Posterior vena cava (tissue), 2 donors: ENCODE measurements at regions not wholly inside any gene's neighbourhood (a gene's known extent, or its start where the extent isn't known, plus 50 kb on each side); places are given as distances from the start of the nearest gene placed in this dataset.

Experiments used
- DNase-seq: peaks from one replicate; pipeline ENCODE4 v3.0.0-alpha.2; 2020; ENCODE audit warnings: low spot score
- intact Hi-C, 2 donors: fragments of 100-400 bp; cut with DNase I; formaldehyde crosslinking; loops; one replicate each; pipeline versions ENCODE4 v1.14.1 to v1.14.2; 2022 to 2023
- donor health status: DM: yes; HTN: yes; CAD: no.
- donor health status: DM: yes; HTN: yes; CAD: no.

GRCh38 chr16:86191663-86192062 is 292.7 kb downstream of the IRF8 start:
- no peak for DNase-seq
- intact Hi-C loops: no loop called here

- intact Hi-C loops: no loop called here
- DNase-seq: no peak
Observed at GRCh38 chr16:86193528-86194193, 294.7 kb downstream of the IRF8 start.

GRCh38 chr16:86195863-86196630 is 297.1 kb downstream of the IRF8 start:
- intact Hi-C loops: no loop called here
- no peak for DNase-seq

- no peak for DNase-seq
- intact Hi-C loops: no loop called here
Observed at GRCh38 chr16:86196687-86197391, 297.9 kb downstream of the IRF8 start.

GRCh38 chr16:86198206-86199118 is 299.5 kb downstream of the IRF8 start:
- no peak for DNase-seq
- intact Hi-C loops: no loop called here

GRCh38 chr16:86199182-86199581 is 300.2 kb downstream of the IRF8 start:
- intact Hi-C loops: no loop called here
- DNase-seq: no peak

- intact Hi-C loops: no loop called here
- DNase-seq: no peak
Observed at GRCh38 chr16:86199871-86200695, 301.1 kb downstream of the IRF8 start.

- intact Hi-C loops: no loop called here
- DNase-seq: no peak
Observed at GRCh38 chr16:86200722-86201121, 301.8 kb downstream of the IRF8 start.

- intact Hi-C loops: no loop called here
- DNase-seq: no peak
Observed at GRCh38 chr16:86201746-86202145, 302.8 kb downstream of the IRF8 start.

- no peak for DNase-seq
- intact Hi-C loops: no loop called here
Observed at GRCh38 chr16:86202267-86202666, 303.3 kb downstream of the IRF8 start.

- no peak for DNase-seq
- intact Hi-C loops: no loop called here
Observed at GRCh38 chr16:86202760-86203426, 303.9 kb downstream of the IRF8 start.

- no peak for DNase-seq
- intact Hi-C loops: no loop called here
Observed at GRCh38 chr16:86203557-86204275, 304.8 kb downstream of the IRF8 start.

- no peak for DNase-seq
- intact Hi-C loops: no loop called here
Observed at GRCh38 chr16:86205521-86206245, 304.6 kb upstream of the FOXF1 start.

GRCh38 chr16:86207350-86207749 is 303.0 kb upstream of the FOXF1 start:
- no peak for DNase-seq
- intact Hi-C loops: loop anchor here in 1 of 2 donors (1.0 kb wide), 1 partner anchor 15 kb away; no protein-coding TSS in a partner anchor

- intact Hi-C loops: no loop called here
- no peak for DNase-seq
Observed at GRCh38 chr16:86209202-86209601, 301.1 kb upstream of the FOXF1 start.

- intact Hi-C loops: no loop called here
- no peak for DNase-seq
Observed at GRCh38 chr16:86210403-86211193, 299.7 kb upstream of the FOXF1 start.
